B cell (primary cell): ENCODE measurements at regions not wholly inside any gene's neighbourhood (a gene's known extent, or its start where the extent isn't known, plus 50 kb on each side); places are given as distances from the start of the nearest gene placed in this dataset.

Source experiments
- ATAC-seq: fragments of 200-7000 bp; cut with Tn5 transposase; one replicate; pipeline ENCODE4 v1.10.0; 2021; ENCODE audit warnings: low read depth, mild to moderate bottlenecking, moderate number of reproducible peaks, moderate library complexity
- CTCF ChIA-PET: fragments of 350-600 bp; sonication (Branson Sonifier 250); formaldehyde crosslinking; loops from one replicate; lab custom pipeline; 2021; ENCODE audit warnings: antibody characterized with exemption, inconsistent platforms; lab: Charles Lee
- POLR2A ChIA-PET: fragments of 350-600 bp; sonication (Branson Sonifier 250); formaldehyde crosslinking; loops from one replicate; lab custom pipeline; 2021; ENCODE audit warnings: antibody characterized with exemption; lab: Charles Lee
- DNase-seq: peaks from one replicate; pipeline ENCODE4 v3.0.0; 2013
- H2AFZ ChIP-seq: 2 replicates; pipeline ENCODE4 v1.6.1; 2012; ENCODE audit warnings: mild to moderate bottlenecking, low read depth, low read length; ENCODE audit not compliant: insufficient read depth, poor library complexity, severe bottlenecking
- H3K27ac ChIP-seq, 2 donors: 1 replicate in 1 of 2; 2 replicates in 1 of 2; pipeline ENCODE4 v1.5.1; 2012 to 2013; ENCODE audit warnings: low read length in 2 of 2, mild to moderate bottlenecking in 2 of 2, moderate library complexity in 1 of 2
- H3K27me3 ChIP-seq, 4 experiments: fragments of 200-600 bp in 1 of 4; sonication (generic) in 1 of 4; replicated peaks in 1 of 4; 1 replicate in 2 of 4; 2 replicates in 2 of 4; pipeline versions ENCODE4 v1.6.1 to v1.7.0; 2013 to 2016; ENCODE audit warnings: low read length in 3 of 4, mild to moderate bottlenecking in 2 of 4, mixed read lengths in 1 of 4, moderate library complexity in 1 of 4; ENCODE audit not compliant: insufficient read depth in 4 of 4, control insufficient read depth in 3 of 4; ENCODE audit errors: control extremely low read depth in 1 of 4
- H3K36me3 ChIP-seq, 2 experiments: replicated peaks in 1 of 2; 1 replicate in 1 of 2; 2 replicates in 1 of 2; pipeline versions ENCODE4 v1.6.1 to v1.7.1; 2013; ENCODE audit warnings: low read length in 1 of 2; ENCODE audit not compliant: insufficient read depth in 2 of 2, control insufficient read depth in 1 of 2; ENCODE audit errors: control extremely low read depth in 1 of 2, extremely low read depth in 1 of 2
- H3K4me1 ChIP-seq, 2 donors: fragments of 200-600 bp in 1 of 2; sonication (generic) in 1 of 2; 1 replicate in 1 of 2; 2 replicates in 1 of 2; pipeline versions ENCODE4 v1.5.1 to v1.6.1; 2013 to 2017; ENCODE audit warnings: low read length in 2 of 2; ENCODE audit not compliant: control insufficient read depth in 2 of 2, insufficient read depth in 2 of 2
- H3K4me2 ChIP-seq: replicated peaks from 2 replicates; pipeline ENCODE3; 2012; ENCODE audit warnings: mild to moderate bottlenecking, low read depth, low read length; ENCODE audit not compliant: poor library complexity, severe bottlenecking
- H3K4me3 ChIP-seq, 5 experiments: fragments of 200-600 bp in 1 of 5; sonication (generic) in 1 of 5; 1 replicate in 3 of 5; 2 replicates in 2 of 5; pipeline versions ENCODE4 v1.5.1 to v1.7.0; 2011 to 2016; ENCODE audit warnings: low read length in 4 of 5, mild to moderate bottlenecking in 4 of 5, low read depth in 2 of 5, control low read depth in 1 of 5, moderate library complexity in 1 of 5; ENCODE audit not compliant: insufficient read depth in 1 of 5; ENCODE audit errors: control extremely low read depth in 1 of 5, extremely low read depth in 1 of 5
- H3K79me2 ChIP-seq: fragments of 200-600 bp; sonication (generic); one replicate; pipeline ENCODE4 v1.6.0; 2016; ENCODE audit warnings: low read length; ENCODE audit not compliant: control insufficient read depth, insufficient read depth
- H3K9ac ChIP-seq: fragments of 200-600 bp; sonication (generic); 2 replicates; pipeline ENCODE4 v1.6.1; 2017; ENCODE audit warnings: mild to moderate bottlenecking, low read length, moderate library complexity
- H3K9me3 ChIP-seq, 3 donors: one replicate each; pipeline versions ENCODE4 v1.6.1 to v1.7.1; 2013; ENCODE audit warnings: low read length in 2 of 3; ENCODE audit not compliant: control insufficient read depth in 2 of 3, insufficient read depth in 1 of 3; ENCODE audit errors: control extremely low read depth in 1 of 3
- H4K20me1 ChIP-seq: 2 replicates; pipeline ENCODE4 v1.6.0; 2012; ENCODE audit warnings: mild to moderate bottlenecking, low read length; ENCODE audit not compliant: insufficient read depth, control insufficient read depth, poor library complexity, severe bottlenecking
- H3K27ac Mint-ChIP-seq: one replicate; pipeline ENCODE4 v1.8.0; 2021; ENCODE audit warnings: mixed read lengths
- H3K27me3 Mint-ChIP-seq: one replicate; pipeline ENCODE4 v1.8.0; 2021; ENCODE audit warnings: mixed read lengths
- H3K4me1 Mint-ChIP-seq: one replicate; pipeline ENCODE4 v1.8.0; 2021; ENCODE audit warnings: mixed read lengths
- H3K4me3 Mint-ChIP-seq: one replicate; pipeline ENCODE4 v1.8.0; 2021; ENCODE audit warnings: mixed read lengths
- H3K9me3 Mint-ChIP-seq: one replicate; pipeline ENCODE4 v1.8.0; 2022; ENCODE audit warnings: mixed read lengths; ENCODE audit not compliant: insufficient read depth
- CTCF ChIP-seq: fragments of 200-600 bp; IDR thresholded peaks from one replicate; pipeline ENCODE4 v1.8.0; 2022; ENCODE audit warnings: antibody characterized with exemption, mild to moderate bottlenecking
- EZH2 ChIP-seq: IDR thresholded peaks from 2 replicates; pipeline ENCODE4 v1.6.1; 2012; ENCODE audit warnings: borderline replicate concordance, low read depth, mild to moderate bottlenecking, moderate library complexity, low read length; ENCODE audit not compliant: insufficient read depth, poor library complexity, severe bottlenecking
- WGBS: methylation state at CpG from one replicate; pipeline ENCODE4 v1.1.5; 2013; ENCODE audit warnings: missing lambda C conversion rate; ENCODE audit not compliant: insufficient coverage; 5-methylcytosine and 5-hydroxymethylcytosine counted together
- intact Hi-C: fragments of 100-400 bp; cut with micrococcal nuclease; formaldehyde crosslinking; loops from one replicate; pipeline ENCODE4 v1.10.0; 2022

- ChIA-PET CTCF (no interaction called here), POLR2A (no interaction called here)
- no peak overlapping the region for H3K9ac ChIP-seq
- Mint-ChIP-seq H3K27ac (no peak overlapping the region), H3K27me3 (peaks cover 5% of the 10 kb centered on the region), H3K9me3 (no peaks in the 10 kb centered on the region), H3K4me1 (no peaks in the 10 kb centered on the region), H3K4me3 (no peak overlapping the region)
- ATAC-seq: no peak
- DNase-seq: no peak
- intact Hi-C loops: no loop called here
- no peaks in the 10 kb centered on the region for H3K79me2 ChIP-seq
- no peak overlapping the region for H2AFZ ChIP-seq
- H3K4me2 ChIP-seq: no peak overlapping the region
- no peak overlapping the region for H3K4me3 ChIP-seq
- H3K27me3 ChIP-seq: peaks cover 0 to 3% (median 0%) of the 10 kb centered on the region in 4 experiments
- no peaks in the 10 kb centered on the region for H3K4me1 ChIP-seq
- no peaks in the 10 kb centered on the region for H4K20me1 ChIP-seq
- H3K36me3 ChIP-seq: no peaks in the 10 kb centered on the region
- H3K9me3 ChIP-seq: peaks cover 0 to 6% (median 0%) of the 10 kb centered on the region in 3 donors
- no peak for TF ChIP-seq EZH2
- no peak for TF ChIP-seq CTCF
- H3K27ac ChIP-seq: no peak overlapping the region
These were observed 79.9 kb downstream of the CTAGE1 start for GRCh38 chr18:22337833-22338232.

DNA sequence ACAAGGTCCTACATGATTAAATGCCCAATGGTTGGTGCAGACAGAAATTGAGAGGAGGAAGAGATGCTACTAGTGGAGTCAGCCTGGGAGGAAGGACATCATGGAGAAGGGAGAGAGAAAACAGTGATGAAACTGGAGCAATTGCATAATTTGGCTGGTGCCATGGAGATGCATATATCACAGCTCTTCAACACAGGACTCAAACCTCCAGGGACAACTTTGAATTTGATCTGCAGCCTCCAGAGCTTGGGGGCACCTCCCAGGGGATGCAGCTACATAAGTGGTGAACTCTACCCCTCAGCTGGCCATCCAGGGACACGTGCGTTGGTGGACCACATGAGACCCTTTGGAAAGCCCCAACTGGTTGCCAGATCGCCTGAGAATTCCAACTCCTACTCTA, 80.4 kb downstream of the CTAGE1 start:
- DNase-seq (no peak), ATAC-seq (no peak)
- peaks cover 0 to 6% (median 0%) of the 10 kb centered on the region in 3 donors for H3K9me3 ChIP-seq
- H3K27me3 ChIP-seq: peaks cover 0 to 3% (median 0%) of the 10 kb centered on the region in 4 experiments
- H3K4me1 ChIP-seq: no peaks in the 10 kb centered on the region
- H3K36me3 ChIP-seq: no peaks in the 10 kb centered on the region
- WGBS: no CpG with 5 or more reads among the region's 3 CpGs
- H3K9ac ChIP-seq: no peak overlapping the region
- H3K79me2 ChIP-seq: no peaks in the 10 kb centered on the region
- no peaks in the 10 kb centered on the region for H3K4me1 Mint-ChIP-seq
- H3K9me3 Mint-ChIP-seq: no peaks in the 10 kb centered on the region
- TF ChIP-seq CTCF (no peak), EZH2 (no peak)
- H3K27ac ChIP-seq: no peak overlapping the region
- H4K20me1 ChIP-seq: no peaks in the 10 kb centered on the region
- intact Hi-C loops: no loop called here
- H2AFZ ChIP-seq: no peak overlapping the region
- ChIA-PET CTCF (no interaction called here), POLR2A (no interaction called here)
- H3K4me3 Mint-ChIP-seq: no peak overlapping the region
- H3K4me2 ChIP-seq: no peak overlapping the region
- no peak overlapping the region for H3K4me3 ChIP-seq
- no peak overlapping the region for H3K27ac Mint-ChIP-seq
- peaks cover 5% of the 10 kb centered on the region for H3K27me3 Mint-ChIP-seq
